ENCODE measurements at regions not wholly inside any gene's neighbourhood (a gene's known extent, or its start where the extent isn't known, plus 50 kb on each side); places are given as distances from the start of the nearest gene placed in this dataset.

- TF ChIP-seq POLR2A (IDR thresholded peaks at IDR 0.05; ENCODE audit: borderline replicate concordance, extremely low read depth, insufficient read depth, insufficient read length) (no peak), CTCF (IDR thresholded peaks at IDR 0.05 in 2 of 3, conservative IDR thresholded peaks at IDR 0.05 in 1 of 3; ENCODE audit: borderline replicate concordance in 1 of 3, insufficient read depth in 1 of 3, low read depth in 2 of 3, low read length in 2 of 3) (no peak), RAD21 (IDR thresholded peaks at IDR 0.05; ENCODE audit: low read depth) (no peak)
These were observed 1012.1 kb downstream of the RAB28 start for GRCh38 chr4:12472087-12472486.
